ENCODE measurements at regions not wholly inside any gene's neighbourhood (a gene's known extent, or its start where the extent isn't known, plus 50 kb on each side); places are given as distances from the start of the nearest gene placed in this dataset.

DNA sequence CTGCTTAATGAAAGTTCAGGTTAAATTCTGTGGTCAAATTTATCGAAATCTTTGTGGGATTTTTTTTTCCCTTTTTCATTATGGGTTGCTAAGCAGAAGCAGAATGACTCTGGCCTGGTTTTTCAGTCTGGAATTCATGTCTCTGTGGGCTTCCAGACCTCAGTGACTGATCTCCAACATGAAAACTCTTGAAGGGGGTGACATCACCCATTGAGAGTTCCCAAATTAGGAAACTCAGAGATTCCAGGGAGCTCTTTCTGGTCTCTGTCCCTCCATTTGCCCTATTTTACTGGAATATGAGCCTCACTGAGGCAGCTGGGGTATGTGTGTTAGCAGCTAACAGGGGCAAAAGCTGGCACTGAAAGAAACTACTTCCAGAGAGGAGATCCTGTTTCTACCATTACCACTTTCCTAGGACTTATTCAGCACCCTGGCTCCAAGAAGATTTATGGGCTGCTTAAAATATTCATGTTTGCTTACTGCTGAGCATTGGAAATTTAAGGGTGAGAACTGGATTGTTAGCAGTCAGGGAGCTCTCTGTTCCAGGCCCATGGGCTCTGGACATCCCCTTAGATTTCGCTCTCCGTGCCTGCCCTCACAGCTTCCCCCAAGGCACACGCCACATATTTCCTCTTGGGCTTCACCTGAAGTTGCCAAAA is 203.4 kb upstream of the SPAG17 start:
- TF ChIP-seq, protein P1, sequence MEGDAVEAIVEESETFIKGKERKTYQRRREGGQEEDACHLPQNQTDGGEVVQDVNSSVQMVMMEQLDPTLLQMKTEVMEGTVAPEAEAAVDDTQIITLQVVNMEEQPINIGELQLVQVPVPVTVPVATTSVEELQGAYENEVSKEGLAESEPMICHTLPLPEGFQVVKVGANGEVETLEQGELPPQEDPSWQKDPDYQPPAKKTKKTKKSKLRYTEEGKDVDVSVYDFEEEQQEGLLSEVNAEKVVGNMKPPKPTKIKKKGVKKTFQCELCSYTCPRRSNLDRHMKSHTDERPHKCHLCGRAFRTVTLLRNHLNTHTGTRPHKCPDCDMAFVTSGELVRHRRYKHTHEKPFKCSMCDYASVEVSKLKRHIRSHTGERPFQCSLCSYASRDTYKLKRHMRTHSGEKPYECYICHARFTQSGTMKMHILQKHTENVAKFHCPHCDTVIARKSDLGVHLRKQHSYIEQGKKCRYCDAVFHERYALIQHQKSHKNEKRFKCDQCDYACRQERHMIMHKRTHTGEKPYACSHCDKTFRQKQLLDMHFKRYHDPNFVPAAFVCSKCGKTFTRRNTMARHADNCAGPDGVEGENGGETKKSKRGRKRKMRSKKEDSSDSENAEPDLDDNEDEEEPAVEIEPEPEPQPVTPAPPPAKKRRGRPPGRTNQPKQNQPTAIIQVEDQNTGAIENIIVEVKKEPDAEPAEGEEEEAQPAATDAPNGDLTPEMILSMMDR (conservative IDR thresholded peaks at IDR 0.05 in 1 of 2, IDR thresholded peaks at IDR 0.05 in 1 of 2; ENCODE audit: extremely low read depth in 1 of 2, insufficient read depth in 1 of 2, low read depth in 1 of 2, low read length in 2 of 2), result no peak
- no peak for TF ChIP-seq EZH2 (IDR thresholded peaks at IDR 0.05; ENCODE audit: borderline replicate concordance, low read length)

Measured in mammary epithelial cell (primary cell).